ENCODE measurements at regions not wholly inside any gene's neighbourhood (a gene's known extent, or its start where the extent isn't known, plus 50 kb on each side); places are given as distances from the start of the nearest gene placed in this dataset.
A peak's percentile ranks its signal among the peaks of the same experiment; 100 is the strongest.

- DNase-seq: no peak
These were observed 174.2 kb upstream of the CTBP2 start for GRCh38 chr10:125334545-125334944.

DNA sequence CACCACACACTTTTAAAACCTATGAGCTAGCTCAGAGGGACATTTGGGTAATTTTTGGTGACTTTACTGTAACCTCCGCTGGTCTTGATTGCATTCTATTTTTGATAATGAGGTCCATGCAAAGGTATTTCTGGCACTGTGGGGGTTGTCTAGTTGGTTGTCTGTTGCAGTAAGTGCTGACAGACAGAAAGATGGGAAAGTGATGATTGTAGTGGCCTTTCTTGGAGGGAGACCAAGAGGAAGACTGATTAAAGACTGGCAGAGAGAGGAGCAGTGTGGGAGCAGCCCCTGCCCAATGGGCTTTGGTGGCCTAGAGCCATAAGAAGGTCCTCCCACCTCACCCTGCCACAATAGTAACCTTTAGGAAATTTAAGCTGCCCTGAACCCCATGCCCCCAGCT lies 173.4 kb upstream of the CTBP2 start:
- no peak for DNase-seq

GRCh38 chr10:125333209-125333591 lies 172.8 kb upstream of the CTBP2 start:
- DNase-seq: no peak

- no peak for DNase-seq
These were observed 172.3 kb upstream of the CTBP2 start for GRCh38 chr10:125332548-125333208.

GRCh38 chr10:125331056-125331455 lies 170.7 kb upstream of the CTBP2 start:
- DNase-seq: no peak

- DNase-seq: no peak
These were observed 168.7 kb upstream of the CTBP2 start for GRCh38 chr10:125329056-125329455.

GRCh38 chr10:125325326-125325725 lies 165.0 kb upstream of the CTBP2 start:
- DNase-seq: no peak

DNA sequence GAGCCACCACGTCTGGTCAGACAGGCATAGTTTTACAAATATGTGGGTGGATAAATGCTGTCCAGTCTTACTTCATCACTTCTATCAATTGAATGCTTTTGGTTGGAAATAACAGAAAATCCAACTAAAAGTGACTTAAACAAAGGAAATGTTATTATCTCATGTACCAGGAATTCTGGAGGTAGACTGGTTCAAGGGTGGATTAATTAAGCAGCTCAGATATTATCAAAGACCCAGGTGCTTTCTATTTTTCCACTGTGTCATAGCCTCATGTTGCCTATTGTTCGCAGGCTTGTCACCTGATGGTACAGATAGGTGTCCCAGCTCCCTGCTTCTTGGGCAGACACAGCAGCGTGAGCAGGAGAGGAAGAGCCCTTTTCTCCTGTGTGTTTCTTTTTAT lies 156.1 kb upstream of the CTBP2 start:
- no peak for DNase-seq

GRCh38 chr10:125300937-125301336 lies 140.6 kb upstream of the CTBP2 start:
- DNase-seq: no peak

- no peak for DNase-seq
These were observed 139.1 kb upstream of the CTBP2 start for GRCh38 chr10:125299461-125299860.

GRCh38 chr10:125296598-125296997 lies 136.2 kb upstream of the CTBP2 start:
- DNase-seq: peak; percentile 62

DNA sequence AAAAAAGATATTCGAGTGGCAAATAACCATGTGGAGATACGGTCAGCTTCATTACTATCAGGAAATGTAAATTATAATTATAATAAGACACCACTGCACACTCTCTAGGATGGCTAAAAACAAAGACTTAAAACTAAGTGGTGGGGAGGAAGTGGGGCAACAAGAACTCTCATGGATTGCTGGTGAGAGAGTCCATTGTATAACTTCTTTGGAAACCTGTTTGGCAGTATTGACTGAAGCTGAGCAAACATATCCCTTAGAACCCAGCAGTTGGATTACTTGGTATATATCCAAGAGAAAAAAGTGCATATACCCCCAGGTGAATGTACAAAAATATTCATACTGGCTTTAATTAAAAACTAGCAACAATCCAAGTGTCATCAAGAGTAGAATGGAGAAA lies 133.7 kb upstream of the CTBP2 start:
- no peak for DNase-seq

DNA sequence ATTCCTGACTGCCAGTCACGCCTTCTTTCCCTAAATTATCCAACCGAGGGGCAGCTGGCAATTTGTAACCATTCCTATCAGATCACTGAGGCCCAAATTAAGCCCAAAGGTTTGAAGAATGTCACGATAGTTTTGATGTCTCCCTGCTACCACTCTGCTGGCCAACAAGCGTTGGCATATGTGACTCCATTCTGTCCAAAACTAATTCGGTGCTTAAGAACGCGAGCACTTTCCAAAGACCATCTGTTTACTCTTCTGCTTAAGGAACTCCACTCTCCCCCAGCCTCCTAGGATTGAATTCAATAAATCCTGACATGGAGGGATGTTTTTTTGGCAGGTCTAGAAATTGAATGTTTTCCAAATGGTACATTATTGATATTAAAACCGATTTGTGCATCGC lies 131.5 kb upstream of the CTBP2 start:
- DNase-seq: no peak

DNA sequence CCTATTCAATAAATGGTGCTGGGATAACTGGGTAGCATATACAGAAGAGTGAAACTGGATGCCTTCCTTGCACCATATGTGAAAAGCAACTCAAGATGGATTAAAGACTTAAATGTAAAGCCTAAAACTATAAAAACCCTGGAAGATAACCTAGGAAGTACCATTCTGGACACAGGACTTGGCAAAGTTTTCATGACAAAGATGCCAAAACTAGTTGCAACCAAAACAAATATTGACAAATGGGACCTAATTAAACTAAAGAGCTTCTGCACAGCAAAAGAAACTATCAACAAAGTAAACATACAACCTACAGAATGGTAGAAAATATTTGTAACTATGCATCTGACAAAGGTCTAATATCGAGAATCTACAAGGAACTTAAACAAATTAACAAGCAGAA lies 129.1 kb upstream of the CTBP2 start:
- DNase-seq: no peak

GRCh38 chr10:125284875-125285597 lies 124.7 kb upstream of the CTBP2 start:
- no peak for DNase-seq

- DNase-seq: no peak
These were observed 123.7 kb upstream of the CTBP2 start for GRCh38 chr10:125283836-125284614.

- peak; percentile 81 for DNase-seq
These were observed 123.0 kb upstream of the CTBP2 start for GRCh38 chr10:125283191-125283835.

DNA sequence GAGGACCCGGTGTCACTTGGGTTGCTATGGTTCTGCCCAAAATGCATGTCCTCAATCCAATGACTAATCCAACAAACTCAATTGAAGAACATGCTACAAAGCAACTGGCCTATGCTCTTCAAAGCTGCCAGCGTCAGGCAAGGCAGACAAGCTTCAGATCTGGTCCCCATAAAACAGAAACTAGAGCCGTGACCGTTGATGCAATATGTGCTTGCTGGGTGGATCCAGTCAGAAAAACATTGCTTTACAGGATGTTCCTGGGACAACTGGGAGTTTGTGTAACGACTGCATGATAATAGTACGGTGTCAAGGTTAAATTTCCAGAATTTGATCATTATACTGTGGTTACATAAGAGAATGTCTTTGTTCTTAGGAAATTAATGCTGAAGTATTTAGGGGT lies 120.7 kb upstream of the CTBP2 start:
- no peak for DNase-seq

DNA sequence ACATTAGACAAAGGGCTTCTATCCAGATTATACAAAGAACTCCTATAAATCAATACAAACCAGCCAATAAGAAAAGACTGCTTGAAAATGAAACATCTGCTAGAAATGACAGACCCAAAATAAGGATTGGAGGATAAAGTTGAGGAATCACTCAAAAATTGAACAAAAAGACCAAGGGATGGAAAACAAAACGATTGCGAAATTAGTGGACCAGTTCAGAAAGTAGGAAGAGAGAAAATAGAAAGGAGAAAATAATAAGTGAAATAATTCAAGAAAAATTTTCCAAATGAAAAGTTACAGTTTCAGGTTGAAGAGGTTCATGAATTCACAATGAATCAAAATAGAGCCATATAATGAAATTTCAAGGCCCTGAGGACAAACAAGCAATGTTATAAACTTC lies 115.8 kb upstream of the CTBP2 start:
- DNase-seq: no peak

GRCh38 chr10:125274961-125275360 lies 114.6 kb upstream of the CTBP2 start:
- no peak for DNase-seq

DNA sequence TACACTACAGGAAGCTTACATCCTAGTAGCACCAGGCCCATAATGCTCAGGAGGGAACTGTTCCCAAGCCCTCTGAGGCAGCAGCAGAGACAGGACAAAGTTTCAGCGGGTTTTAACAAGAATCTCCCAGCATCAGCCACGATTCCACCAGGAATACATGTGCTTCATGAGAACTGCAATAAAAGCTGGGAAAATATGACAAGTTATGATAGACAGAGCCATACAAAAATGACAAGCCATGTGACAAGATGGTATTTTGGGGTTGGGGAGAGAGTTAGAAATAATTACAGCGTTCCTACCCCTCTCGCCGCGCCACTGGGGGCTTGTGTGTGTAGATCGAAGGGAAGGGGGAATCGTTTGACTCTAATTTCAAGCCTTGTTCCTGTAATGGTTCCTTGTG lies 112.7 kb upstream of the CTBP2 start:
- DNase-seq: no peak

DNA sequence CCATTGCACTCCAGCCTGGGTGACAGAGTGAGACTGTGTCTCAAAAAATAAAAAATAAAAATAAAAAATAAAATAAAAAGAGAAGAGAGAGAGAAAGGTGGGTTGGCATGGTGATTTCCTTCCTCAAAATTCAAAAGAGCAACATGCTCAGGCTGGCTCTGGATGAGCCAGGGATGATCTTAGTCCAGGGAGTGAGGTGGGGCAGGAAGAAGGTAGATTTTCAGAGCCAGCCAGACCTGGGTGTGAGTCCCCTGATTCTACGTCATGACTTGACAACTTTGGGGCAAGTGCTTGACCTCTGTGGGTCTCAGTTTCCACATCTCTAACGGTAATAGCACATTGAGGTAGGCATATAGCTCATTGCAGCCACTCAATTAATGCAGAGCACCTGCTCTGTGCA lies 109.4 kb upstream of the CTBP2 start:
- peak; percentile 14 for DNase-seq

- no peak for DNase-seq
These were observed 106.6 kb upstream of the CTBP2 start for GRCh38 chr10:125266966-125267365.

DNA sequence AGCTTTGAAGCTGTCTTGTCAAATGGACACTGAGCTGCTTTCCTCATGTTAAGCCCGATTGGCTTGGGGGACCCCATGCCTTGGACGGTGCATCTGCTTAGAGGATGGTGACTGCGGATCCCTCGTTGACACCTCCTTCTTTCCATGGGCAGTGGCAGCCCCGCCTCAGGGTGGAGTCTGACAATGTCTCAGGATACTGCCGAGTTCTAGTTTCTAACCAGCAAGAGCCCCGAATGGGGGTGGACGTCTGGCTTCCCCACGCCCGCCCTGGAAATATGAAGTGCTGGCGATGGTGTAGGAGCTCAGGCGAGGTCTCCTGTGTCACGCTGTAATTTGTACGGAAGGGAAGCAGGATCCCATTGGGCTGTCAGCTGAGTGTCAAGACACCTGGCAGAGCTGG lies 106.2 kb upstream of the CTBP2 start:
- peak; percentile 56 for DNase-seq

Data from islet precursor cell (in vitro differentiated cells).